NT2/D1 (cell line): ENCODE measurements at regions not wholly inside any gene's neighbourhood (a gene's known extent, or its start where the extent isn't known, plus 50 kb on each side); places are given as distances from the start of the nearest gene placed in this dataset.

Experiments used
- DNase-seq: peaks from one replicate; pipeline ENCODE4 v3.0.0-alpha.2; 2011; ENCODE audit warnings: low read depth, low spot score
- H3K27me3 ChIP-seq: 2 replicates; pipeline ENCODE4 v1.6.0; 2011; ENCODE audit warnings: mild to moderate bottlenecking; ENCODE audit not compliant: insufficient read length, insufficient read depth
- H3K36me3 ChIP-seq: 2 replicates; pipeline ENCODE4 v1.6.1; 2011; ENCODE audit warnings: mild to moderate bottlenecking, low read length, mixed read lengths; ENCODE audit not compliant: insufficient read depth, insufficient read length
- H3K4me1 ChIP-seq: 2 replicates; pipeline ENCODE4 v1.5.1; 2011; ENCODE audit not compliant: insufficient read depth, insufficient read length
- H3K4me3 ChIP-seq: 2 replicates; pipeline ENCODE4 v1.5.1; 2011; ENCODE audit warnings: low read depth; ENCODE audit not compliant: insufficient read length
- H3K9ac ChIP-seq: 2 replicates; pipeline ENCODE4 v1.6.0; 2011; ENCODE audit warnings: low read depth; ENCODE audit not compliant: insufficient read length
- H3K9me3 ChIP-seq: 2 replicates; pipeline ENCODE4 v1.5.1; 2011; ENCODE audit warnings: mild to moderate bottlenecking, low read length; ENCODE audit not compliant: insufficient read depth
- SUZ12 ChIP-seq: IDR thresholded peaks from 2 replicates; pipeline ENCODE4 v1.6.1; 2011; ENCODE audit not compliant: insufficient read length, insufficient read depth; ENCODE audit errors: extremely low read depth
- YY1 ChIP-seq: IDR thresholded peaks from 2 replicates; pipeline ENCODE4 v1.6.1; 2011; ENCODE audit not compliant: insufficient read length, insufficient read depth
- ZNF274 ChIP-seq: IDR thresholded peaks from 2 replicates; pipeline ENCODE4 v1.6.1; 2011; ENCODE audit warnings: mild to moderate bottlenecking, low read depth, low read length

DNA sequence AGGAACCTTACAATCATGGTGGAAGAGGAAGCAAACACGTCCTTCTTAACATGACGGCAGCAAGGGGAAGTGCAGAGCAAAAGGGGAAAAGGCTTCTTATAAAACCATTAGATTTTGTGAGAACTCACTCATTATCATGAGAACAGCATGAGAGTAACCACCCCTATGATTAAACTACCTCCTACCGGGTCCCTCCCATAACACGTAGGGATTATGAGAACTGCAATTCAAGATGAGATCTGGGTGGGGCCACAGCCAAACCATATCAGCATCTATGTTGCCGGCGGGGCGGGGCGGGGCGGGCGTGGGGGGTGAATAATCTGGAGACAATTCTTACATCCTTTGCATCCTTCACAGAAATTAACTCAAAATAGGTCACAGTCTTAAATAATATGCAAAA lies 58.8 kb upstream of the GFPT2 start:
- no peaks in the 10 kb centered on the region for H3K27me3 ChIP-seq
- H3K4me1 ChIP-seq: no peaks in the 10 kb centered on the region
- H3K4me3 ChIP-seq: no peak overlapping the region
- no peak overlapping the region for H3K9ac ChIP-seq
- DNase-seq: no peak
- TF ChIP-seq ZNF274 (no peak), SUZ12 (no peak), YY1 (no peak)
- no peaks in the 10 kb centered on the region for H3K9me3 ChIP-seq
- H3K36me3 ChIP-seq: no peaks in the 10 kb centered on the region

GRCh38 chr5:180414176-180414575 lies 61.0 kb upstream of the GFPT2 start:
- TF ChIP-seq YY1 (no peak), SUZ12 (no peak), ZNF274 (no peak)
- H3K27me3 ChIP-seq: no peaks in the 10 kb centered on the region
- H3K36me3 ChIP-seq: no peaks in the 10 kb centered on the region
- no peaks in the 10 kb centered on the region for H3K4me1 ChIP-seq
- H3K9me3 ChIP-seq: no peaks in the 10 kb centered on the region
- H3K9ac ChIP-seq: no peak overlapping the region
- no peak overlapping the region for H3K4me3 ChIP-seq
- no peak for DNase-seq

- no peak overlapping the region for H3K4me3 ChIP-seq
- no peaks in the 10 kb centered on the region for H3K9me3 ChIP-seq
- TF ChIP-seq SUZ12: no peak
- TF ChIP-seq YY1: no peak
- no peak for TF ChIP-seq ZNF274
- H3K27me3 ChIP-seq: no peaks in the 10 kb centered on the region
- DNase-seq: no peak
- H3K4me1 ChIP-seq: no peaks in the 10 kb centered on the region
- no peaks in the 10 kb centered on the region for H3K36me3 ChIP-seq
- H3K9ac ChIP-seq: no peak overlapping the region
These were observed 68.5 kb upstream of the GFPT2 start for GRCh38 chr5:180421672-180422071.

DNA sequence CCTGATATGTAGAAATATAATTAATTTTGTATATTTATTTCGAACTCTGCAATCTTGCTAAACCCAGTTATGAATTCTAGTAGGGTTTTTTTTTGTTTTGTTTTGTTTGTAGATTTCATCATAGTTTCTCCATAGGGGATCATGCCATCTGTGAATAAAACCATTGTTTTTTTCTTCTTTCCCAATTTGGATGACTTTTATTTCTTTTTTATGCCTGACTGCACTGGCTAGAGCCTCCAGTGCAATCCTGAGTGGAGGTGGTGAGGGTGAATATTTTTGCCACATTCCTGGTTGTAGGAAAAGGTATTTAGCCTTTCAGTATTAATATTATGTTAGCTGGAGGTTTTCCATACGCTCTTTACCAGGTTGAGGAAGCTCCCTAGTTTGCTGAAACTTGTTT lies 70.0 kb upstream of the GFPT2 start:
- Histone ChIP-seq H3K9me3 (no peaks in the 10 kb centered on the region), H3K4me1 (no peaks in the 10 kb centered on the region)
- TF ChIP-seq ZNF274 (no peak), SUZ12 (no peak), YY1 (no peak)

GRCh38 chr5:180423598-180423997 lies 70.5 kb upstream of the GFPT2 start:
- Histone ChIP-seq H3K4me3 (no peak overlapping the region), H3K9me3 (no peaks in the 10 kb centered on the region), H3K4me1 (no peaks in the 10 kb centered on the region), H3K27me3 (no peaks in the 10 kb centered on the region), H3K9ac (no peak overlapping the region), H3K36me3 (no peaks in the 10 kb centered on the region)
- TF ChIP-seq ZNF274 (no peak), YY1 (no peak), SUZ12 (no peak)
- no peak for DNase-seq

More for the DNA sequence above, 70.0 kb upstream of the GFPT2 start:
- H3K9ac ChIP-seq: no peak overlapping the region
- H3K27me3 ChIP-seq: no peaks in the 10 kb centered on the region
- H3K36me3 ChIP-seq: no peaks in the 10 kb centered on the region
- H3K4me3 ChIP-seq: no peak overlapping the region
- DNase-seq: no peak

DNA sequence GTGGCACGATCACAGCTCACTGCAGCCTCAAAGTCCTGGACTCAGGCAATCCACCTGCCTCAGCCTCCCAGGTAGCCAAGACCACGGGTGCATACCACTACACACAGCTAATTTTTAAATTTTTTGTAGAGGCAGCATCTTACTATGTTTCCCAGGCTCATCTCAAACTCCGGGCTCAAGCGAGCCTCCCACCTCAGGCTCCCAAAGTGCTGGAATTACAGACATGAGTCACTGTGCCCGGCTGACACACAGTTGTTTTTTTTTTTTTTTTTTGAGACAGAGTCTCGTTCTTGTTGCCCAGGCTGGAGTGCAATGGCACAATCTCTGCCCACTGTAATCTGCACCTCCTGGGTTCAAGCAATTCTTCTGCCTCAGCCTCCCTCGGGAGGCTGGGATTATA lies 70.1 kb upstream of the CNOT6 start:
- no peak for TF ChIP-seq SUZ12
- TF ChIP-seq YY1: no peak
- no peak for TF ChIP-seq ZNF274
- Histone ChIP-seq H3K9me3 (no peaks in the 10 kb centered on the region), H3K36me3 (no peaks in the 10 kb centered on the region), H3K4me3 (no peak overlapping the region), H3K4me1 (no peaks in the 10 kb centered on the region), H3K27me3 (no peaks in the 10 kb centered on the region), H3K9ac (no peak overlapping the region)
- DNase-seq: no peak

DNA sequence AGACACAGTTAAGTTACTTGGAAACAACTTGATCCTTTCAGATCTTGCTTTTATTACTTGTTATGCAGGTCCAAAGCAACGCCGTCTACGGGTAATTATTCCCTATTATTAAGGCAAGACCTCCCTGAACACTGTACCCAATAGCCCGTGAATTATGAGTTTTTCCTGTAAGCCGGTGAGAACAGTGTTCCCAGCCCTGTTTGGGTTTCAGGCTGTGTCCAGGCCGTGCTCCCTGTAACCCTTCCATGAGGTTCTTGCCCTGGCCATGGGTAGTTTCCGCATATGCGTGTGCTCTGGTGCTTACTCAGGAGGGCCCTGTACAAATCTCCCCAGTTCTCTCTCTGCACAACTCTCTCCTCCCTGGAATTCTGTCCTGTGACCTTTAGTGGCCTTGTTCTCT lies 65.6 kb upstream of the CNOT6 start:
- H3K9ac ChIP-seq: no peak overlapping the region
- H3K9me3 ChIP-seq: peaks cover 16% of the 10 kb centered on the region; the same call in 1 of the 2 replicates
- H3K4me3 ChIP-seq: no peak overlapping the region
- no peak for TF ChIP-seq YY1
- no peak for TF ChIP-seq ZNF274
- no peak for TF ChIP-seq SUZ12
- DNase-seq: no peak
- H3K36me3 ChIP-seq: no peaks in the 10 kb centered on the region
- no peaks in the 10 kb centered on the region for H3K4me1 ChIP-seq
- H3K27me3 ChIP-seq: no peaks in the 10 kb centered on the region
